Keratinocyte (primary cell): ENCODE measurements at regions not wholly inside any gene's neighbourhood (a gene's known extent, or its start where the extent isn't known, plus 50 kb on each side); places are given as distances from the start of the nearest gene placed in this dataset.

Source experiments
- EZH2 ChIP-seq: IDR thresholded peaks from one replicate; pipeline ENCODE4 v1.6.1; 2012; ENCODE audit warnings: inconsistent platforms, mild to moderate bottlenecking, low read length, moderate library complexity
- TF ChIP-seq, protein P1 (sequence below), 3 experiments: IDR thresholded peaks in 1 of 3; conservative IDR thresholded peaks in 1 of 3; optimal IDR thresholded peaks in 1 of 3; 2 replicates in 2 of 3; 3 replicates in 1 of 3; pipeline versions ENCODE3 to v1.5.1; 2011; ENCODE audit warnings: low read length in 3 of 3, mild to moderate bottlenecking in 3 of 3, moderate library complexity in 2 of 3, control low read depth in 1 of 3, inconsistent platforms in 1 of 3; ENCODE audit not compliant: insufficient read depth in 2 of 3; ENCODE audit errors: extremely low read depth in 1 of 3

DNA sequence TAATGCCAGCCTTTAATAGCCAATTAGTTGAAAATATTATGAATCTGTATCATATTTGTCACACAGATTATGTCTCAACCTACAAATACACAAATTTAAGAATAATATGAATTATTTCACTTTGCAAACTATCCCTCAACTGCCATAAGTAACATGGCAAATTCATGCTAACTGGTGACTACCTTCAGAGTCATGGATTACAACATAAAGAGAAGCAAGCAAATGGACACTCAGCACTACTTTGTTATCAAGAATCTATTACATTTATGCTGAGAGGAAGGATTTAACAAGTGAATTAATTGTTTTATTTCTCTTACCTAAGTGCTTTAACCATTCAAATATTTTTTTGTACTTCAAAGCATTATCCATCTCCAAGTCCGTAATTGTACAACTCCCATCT lies 103.1 kb upstream of the BCL6 start:
- TF ChIP-seq, protein P1, sequence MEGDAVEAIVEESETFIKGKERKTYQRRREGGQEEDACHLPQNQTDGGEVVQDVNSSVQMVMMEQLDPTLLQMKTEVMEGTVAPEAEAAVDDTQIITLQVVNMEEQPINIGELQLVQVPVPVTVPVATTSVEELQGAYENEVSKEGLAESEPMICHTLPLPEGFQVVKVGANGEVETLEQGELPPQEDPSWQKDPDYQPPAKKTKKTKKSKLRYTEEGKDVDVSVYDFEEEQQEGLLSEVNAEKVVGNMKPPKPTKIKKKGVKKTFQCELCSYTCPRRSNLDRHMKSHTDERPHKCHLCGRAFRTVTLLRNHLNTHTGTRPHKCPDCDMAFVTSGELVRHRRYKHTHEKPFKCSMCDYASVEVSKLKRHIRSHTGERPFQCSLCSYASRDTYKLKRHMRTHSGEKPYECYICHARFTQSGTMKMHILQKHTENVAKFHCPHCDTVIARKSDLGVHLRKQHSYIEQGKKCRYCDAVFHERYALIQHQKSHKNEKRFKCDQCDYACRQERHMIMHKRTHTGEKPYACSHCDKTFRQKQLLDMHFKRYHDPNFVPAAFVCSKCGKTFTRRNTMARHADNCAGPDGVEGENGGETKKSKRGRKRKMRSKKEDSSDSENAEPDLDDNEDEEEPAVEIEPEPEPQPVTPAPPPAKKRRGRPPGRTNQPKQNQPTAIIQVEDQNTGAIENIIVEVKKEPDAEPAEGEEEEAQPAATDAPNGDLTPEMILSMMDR (optimal IDR thresholded peaks at IDR 0.05 in 1 of 3, IDR thresholded peaks at IDR 0.05 in 1 of 3, conservative IDR thresholded peaks at IDR 0.05 in 1 of 3; ENCODE audit: extremely low read depth in 1 of 3, insufficient read depth in 2 of 3, low read length in 3 of 3), result no peak
- TF ChIP-seq EZH2, result no peak
